ENCODE measurements at regions not wholly inside any gene's neighbourhood (a gene's known extent, or its start where the extent isn't known, plus 50 kb on each side); places are given as distances from the start of the nearest gene placed in this dataset.
A peak's percentile ranks its signal among the peaks of the same experiment; 100 is the strongest.

DNA sequence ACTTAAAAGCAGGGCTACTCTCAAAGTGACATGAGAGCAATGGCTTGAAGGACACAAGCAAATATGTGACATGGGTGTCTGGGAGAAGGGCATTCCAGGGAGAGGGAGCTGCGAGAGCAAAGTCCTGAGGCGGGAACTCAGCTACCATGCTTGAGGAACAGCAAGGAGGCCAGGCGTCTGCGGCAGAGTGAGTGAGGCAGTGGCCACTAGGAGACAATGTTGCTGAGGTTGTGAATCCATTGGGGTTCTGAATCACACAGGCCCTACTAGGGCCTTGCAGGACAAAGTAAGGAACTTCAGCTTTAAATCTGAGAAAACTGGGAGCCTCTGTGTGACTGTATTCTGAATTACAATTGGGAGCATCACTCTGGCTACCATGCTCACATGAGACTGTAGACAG, 94.1 kb upstream of the PRICKLE2 start:
- DNase-seq (ENCODE audit: unreplicated experiment): no peak
- Mint-ChIP-seq H3K4me3 (ENCODE audit: unreplicated experiment) (no peak overlapping the region), H3K9me3 (ENCODE audit: unreplicated experiment) (no peaks in the 10 kb centered on the region), H3K4me1 (ENCODE audit: insufficient read depth, unreplicated experiment) (peaks cover 25% of the 10 kb centered on the region), H3K27ac (ENCODE audit: low read depth, unreplicated experiment) (no peak overlapping the region), H3K27me3 (ENCODE audit: insufficient read depth, unreplicated experiment) (no peaks in the 10 kb centered on the region), H3K36me3 (ENCODE audit: insufficient read depth, unreplicated experiment) (no peaks in the 10 kb centered on the region)
- POLR2A ChIA-PET: interaction anchor here (1.4 to 1.9 kb wide), 2 partner anchors 18 to 52 kb away, joined by 4 read pairs; no protein-coding TSS in a partner anchor
- no TSS peak for BruUV-seq (replicated peaks)
- CTCF ChIA-PET: interaction anchor here (0.6 to 2.0 kb wide), 5 partner anchors 25 to 323 kb away, joined by 3 to 6 read pairs (median 3); partner anchors contain the start of gene PSMD6
- intact Hi-C loops (cut with micrococcal nuclease): no loop called here
- no peak for TF ChIP-seq CTCF (IDR thresholded peaks at IDR 0.05; ENCODE audit: unreplicated experiment)

DNA sequence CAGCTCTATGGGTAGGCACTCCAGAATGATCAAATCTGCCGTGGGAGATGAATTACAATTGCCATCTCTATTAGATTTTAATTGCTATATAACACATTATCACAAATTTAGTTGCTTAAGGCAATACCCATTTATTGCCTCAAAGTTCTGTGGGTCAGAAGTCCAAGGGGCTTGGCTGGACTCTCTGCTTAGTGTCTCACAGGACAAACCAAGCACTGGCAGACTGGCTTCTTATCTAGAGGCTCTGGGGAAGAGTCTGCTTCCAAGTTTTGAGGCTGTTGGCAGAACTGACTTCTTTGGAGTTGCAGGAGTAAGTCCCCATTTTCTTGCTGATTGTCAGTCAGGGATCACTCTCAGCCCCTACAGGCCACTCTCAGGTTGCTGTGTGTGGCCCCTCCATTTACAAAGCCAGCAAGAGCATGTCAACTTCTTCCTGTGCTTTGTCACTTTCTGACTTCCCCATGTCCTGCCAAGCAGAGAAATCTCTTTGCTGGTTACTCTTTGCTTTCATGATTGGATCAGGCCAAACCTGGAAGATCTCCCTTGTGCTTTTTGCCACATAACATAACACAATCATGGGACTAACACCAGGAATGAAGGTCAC, 93.5 kb upstream of the PRICKLE2 start:
- no peaks in the 10 kb centered on the region for H3K36me3 Mint-ChIP-seq (ENCODE audit: insufficient read depth, unreplicated experiment)
- no TSS peak for BruUV-seq (replicated peaks)
- no peaks in the 10 kb centered on the region for H3K27me3 Mint-ChIP-seq (ENCODE audit: insufficient read depth, unreplicated experiment)
- intact Hi-C loops (cut with micrococcal nuclease): no loop called here
- TF ChIP-seq CTCF (IDR thresholded peaks at IDR 0.05; ENCODE audit: unreplicated experiment): no peak
- H3K9me3 Mint-ChIP-seq (ENCODE audit: unreplicated experiment): no peaks in the 10 kb centered on the region
- H3K4me3 Mint-ChIP-seq (ENCODE audit: unreplicated experiment): no peak overlapping the region
- peaks cover 25% of the 10 kb centered on the region for H3K4me1 Mint-ChIP-seq (ENCODE audit: insufficient read depth, unreplicated experiment)
- no peak for DNase-seq (ENCODE audit: unreplicated experiment)
- ChIA-PET POLR2A (interaction anchor here (1.9 kb wide), 1 partner anchor 17 kb away, joined by 4 read pairs; no protein-coding TSS in a partner anchor), CTCF (interaction anchor here (0.7 to 2.0 kb wide), 3 partner anchors 10 to 80 kb away, joined by 3 to 5 read pairs (median 3); no protein-coding TSS in a partner anchor)
- H3K27ac Mint-ChIP-seq (ENCODE audit: low read depth, unreplicated experiment): no peak overlapping the region

DNA sequence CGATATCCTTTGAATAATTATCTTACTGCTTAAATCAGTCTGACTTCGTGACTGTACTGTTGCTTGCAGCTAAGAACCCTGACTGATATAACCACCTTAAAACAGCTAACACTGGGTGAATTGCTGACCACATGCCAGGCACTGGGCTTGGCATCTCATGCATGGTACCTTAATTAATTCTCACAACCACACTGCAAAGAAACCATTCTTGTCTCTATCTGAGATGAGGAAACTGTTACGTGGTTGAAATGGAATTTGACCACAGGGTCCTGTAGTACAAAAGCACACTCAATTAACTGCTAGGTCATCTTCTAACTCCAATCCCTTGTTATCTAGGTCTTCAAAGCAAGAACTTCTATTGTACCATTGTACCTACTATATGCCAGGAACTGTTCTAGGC, 92.7 kb upstream of the PRICKLE2 start:
- Mint-ChIP-seq H3K4me3 (ENCODE audit: unreplicated experiment) (no peak overlapping the region), H3K27ac (ENCODE audit: low read depth, unreplicated experiment) (no peak overlapping the region), H3K27me3 (ENCODE audit: insufficient read depth, unreplicated experiment) (no peaks in the 10 kb centered on the region), H3K36me3 (ENCODE audit: insufficient read depth, unreplicated experiment) (no peaks in the 10 kb centered on the region), H3K4me1 (ENCODE audit: insufficient read depth, unreplicated experiment) (peaks cover 25% of the 10 kb centered on the region), H3K9me3 (ENCODE audit: unreplicated experiment) (no peaks in the 10 kb centered on the region)
- no peak for DNase-seq (ENCODE audit: unreplicated experiment)
- intact Hi-C loops (cut with micrococcal nuclease): no loop called here
- TF ChIP-seq CTCF (IDR thresholded peaks at IDR 0.05; ENCODE audit: unreplicated experiment): no peak
- POLR2A ChIA-PET: interaction anchor here (0.6 to 2.7 kb wide), 3 partner anchors 26 to 342 kb away, joined by 4 to 12 read pairs (median 9); no protein-coding TSS in a partner anchor
- BruUV-seq (replicated peaks): no TSS peak
- CTCF ChIA-PET: no interaction called here

- Mint-ChIP-seq H3K4me1 (ENCODE audit: insufficient read depth, unreplicated experiment) (peaks cover 20% of the 10 kb centered on the region), H3K36me3 (ENCODE audit: insufficient read depth, unreplicated experiment) (no peaks in the 10 kb centered on the region), H3K4me3 (ENCODE audit: unreplicated experiment) (no peak overlapping the region), H3K27ac (ENCODE audit: low read depth, unreplicated experiment) (peak overlapping the region; percentile 52), H3K27me3 (ENCODE audit: insufficient read depth, unreplicated experiment) (no peaks in the 10 kb centered on the region), H3K9me3 (ENCODE audit: unreplicated experiment) (no peaks in the 10 kb centered on the region)
- peak; percentile 42 for DNase-seq (ENCODE audit: unreplicated experiment)
- no peak for TF ChIP-seq CTCF (IDR thresholded peaks at IDR 0.05; ENCODE audit: unreplicated experiment)
- no TSS peak for BruUV-seq (replicated peaks)
- intact Hi-C loops (cut with micrococcal nuclease): no loop called here
- ChIA-PET POLR2A (interaction anchor here (1.9 to 2.7 kb wide), 2 partner anchors 27 to 50 kb away, joined by 9 to 12 read pairs; no protein-coding TSS in a partner anchor), CTCF (interaction anchor here (0.6 kb wide), 1 partner anchor 109 kb away, joined by 3 read pairs; no protein-coding TSS in a partner anchor)
Measured at GRCh38 chr3:64316971-64317370, 91.7 kb upstream of the PRICKLE2 start.
